ENCODE measurements at regions not wholly inside any gene's neighbourhood (a gene's known extent, or its start where the extent isn't known, plus 50 kb on each side); places are given as distances from the start of the nearest gene placed in this dataset.

DNA sequence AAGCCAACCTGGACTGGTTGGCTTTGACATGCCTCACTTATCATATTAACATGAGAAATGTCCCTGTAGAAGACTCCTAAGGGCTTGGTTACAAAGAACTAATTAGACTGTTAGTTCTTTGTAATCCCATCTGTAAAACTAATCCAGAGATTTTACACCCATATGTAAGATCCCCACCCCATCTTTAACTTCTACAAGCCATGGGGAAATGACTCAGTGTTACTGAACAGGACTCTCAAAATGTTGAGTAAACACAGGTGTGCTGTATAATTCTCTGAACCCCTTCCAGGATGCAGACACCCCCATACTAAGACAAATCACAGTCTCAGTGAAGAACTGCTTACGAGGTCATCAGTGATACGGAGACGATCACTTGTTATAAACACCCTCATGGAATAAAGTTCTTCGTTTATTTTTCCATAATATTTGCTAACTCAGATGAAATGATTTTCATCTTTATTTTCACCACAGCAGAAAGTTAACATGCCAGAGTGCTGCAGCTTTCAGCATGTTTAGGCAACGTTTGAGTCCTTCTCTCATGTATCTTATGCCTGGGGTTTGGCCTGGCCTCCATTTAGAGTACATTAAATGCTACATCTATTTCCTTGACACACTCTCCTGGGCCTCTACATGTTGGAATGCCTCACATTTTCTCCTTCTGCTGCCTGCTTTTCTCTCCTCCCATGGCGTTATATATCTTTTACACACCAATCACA lies 55.3 kb upstream of the LEKR1 start:
- Mint-ChIP-seq H3K36me3 (ENCODE audit: low read depth) (no peaks in the 10 kb centered on the region), H3K4me1 (no peaks in the 10 kb centered on the region), H3K27ac (no peak overlapping the region), H3K4me3 (no peak overlapping the region), H3K9me3 (no peaks in the 10 kb centered on the region), H3K27me3 (ENCODE audit: insufficient read depth, low read depth, poor library complexity) (no peaks in the 10 kb centered on the region)
- Histone ChIP-seq H3K36me3 (ENCODE audit: insufficient read depth) (no peaks in the 10 kb centered on the region), H3K4me1 (ENCODE audit: insufficient read depth) (no peaks in the 10 kb centered on the region), H3K4me2 (no peak overlapping the region), H3K27ac (ENCODE audit: low read depth) (no peak overlapping the region), H3K79me2 (replicated peaks; ENCODE audit: insufficient read depth) (no peaks in the 10 kb centered on the region), H3F3A (replicated peaks; ENCODE audit: low read depth) (no peaks in the 10 kb centered on the region), H3K9me2 (ENCODE audit: insufficient read depth) (no peaks in the 10 kb centered on the region; the same call in 1 of the 2 replicates), H3K4me3 (no peak overlapping the region), H2AFZ (no peak overlapping the region), H3K27me3 (ENCODE audit: insufficient read depth) (no peaks in the 10 kb centered on the region), H4K20me1 (replicated peaks; ENCODE audit: insufficient read depth) (no peaks in the 10 kb centered on the region)
- TF ChIP-seq POLR2AphosphoS5 (IDR thresholded peaks at IDR 0.05; ENCODE audit: low read depth) (no peak), ZNF114 (CRISPR knock-in tag; IDR thresholded peaks at IDR 0.05) (no peak), CTCF (conservative IDR thresholded peaks at IDR 0.05; ENCODE audit: low read depth in 2 of 2) (no peak), STAT1 (IDR thresholded peaks at IDR 0.05; ENCODE audit: unreplicated experiment) (no peak), EZH2 (IDR thresholded peaks at IDR 0.05; ENCODE audit: low read depth, unreplicated experiment) (no peak), JUNB (IDR thresholded peaks at IDR 0.05; ENCODE audit: unreplicated experiment) (no peak), CREB1 (CRISPR knock-in tag; IDR thresholded peaks at IDR 0.05; ENCODE audit: low read depth) (no peak), EZH2phosphoT487 (IDR thresholded peaks at IDR 0.05; ENCODE audit: unreplicated experiment) (no peak), NANOG (IDR thresholded peaks at IDR 0.05; ENCODE audit: borderline replicate concordance) (no peak), ZNF331 (CRISPR knock-in tag; IDR thresholded peaks at IDR 0.05; ENCODE audit: low read depth) (no peak)
- TF ChIP-seq, protein P1, sequence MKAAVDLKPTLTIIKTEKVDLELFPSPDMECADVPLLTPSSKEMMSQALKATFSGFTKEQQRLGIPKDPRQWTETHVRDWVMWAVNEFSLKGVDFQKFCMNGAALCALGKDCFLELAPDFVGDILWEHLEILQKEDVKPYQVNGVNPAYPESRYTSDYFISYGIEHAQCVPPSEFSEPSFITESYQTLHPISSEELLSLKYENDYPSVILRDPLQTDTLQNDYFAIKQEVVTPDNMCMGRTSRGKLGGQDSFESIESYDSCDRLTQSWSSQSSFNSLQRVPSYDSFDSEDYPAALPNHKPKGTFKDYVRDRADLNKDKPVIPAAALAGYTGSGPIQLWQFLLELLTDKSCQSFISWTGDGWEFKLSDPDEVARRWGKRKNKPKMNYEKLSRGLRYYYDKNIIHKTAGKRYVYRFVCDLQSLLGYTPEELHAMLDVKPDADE (IDR thresholded peaks at IDR 0.05): no peak
- TF ChIP-seq, protein P2, sequence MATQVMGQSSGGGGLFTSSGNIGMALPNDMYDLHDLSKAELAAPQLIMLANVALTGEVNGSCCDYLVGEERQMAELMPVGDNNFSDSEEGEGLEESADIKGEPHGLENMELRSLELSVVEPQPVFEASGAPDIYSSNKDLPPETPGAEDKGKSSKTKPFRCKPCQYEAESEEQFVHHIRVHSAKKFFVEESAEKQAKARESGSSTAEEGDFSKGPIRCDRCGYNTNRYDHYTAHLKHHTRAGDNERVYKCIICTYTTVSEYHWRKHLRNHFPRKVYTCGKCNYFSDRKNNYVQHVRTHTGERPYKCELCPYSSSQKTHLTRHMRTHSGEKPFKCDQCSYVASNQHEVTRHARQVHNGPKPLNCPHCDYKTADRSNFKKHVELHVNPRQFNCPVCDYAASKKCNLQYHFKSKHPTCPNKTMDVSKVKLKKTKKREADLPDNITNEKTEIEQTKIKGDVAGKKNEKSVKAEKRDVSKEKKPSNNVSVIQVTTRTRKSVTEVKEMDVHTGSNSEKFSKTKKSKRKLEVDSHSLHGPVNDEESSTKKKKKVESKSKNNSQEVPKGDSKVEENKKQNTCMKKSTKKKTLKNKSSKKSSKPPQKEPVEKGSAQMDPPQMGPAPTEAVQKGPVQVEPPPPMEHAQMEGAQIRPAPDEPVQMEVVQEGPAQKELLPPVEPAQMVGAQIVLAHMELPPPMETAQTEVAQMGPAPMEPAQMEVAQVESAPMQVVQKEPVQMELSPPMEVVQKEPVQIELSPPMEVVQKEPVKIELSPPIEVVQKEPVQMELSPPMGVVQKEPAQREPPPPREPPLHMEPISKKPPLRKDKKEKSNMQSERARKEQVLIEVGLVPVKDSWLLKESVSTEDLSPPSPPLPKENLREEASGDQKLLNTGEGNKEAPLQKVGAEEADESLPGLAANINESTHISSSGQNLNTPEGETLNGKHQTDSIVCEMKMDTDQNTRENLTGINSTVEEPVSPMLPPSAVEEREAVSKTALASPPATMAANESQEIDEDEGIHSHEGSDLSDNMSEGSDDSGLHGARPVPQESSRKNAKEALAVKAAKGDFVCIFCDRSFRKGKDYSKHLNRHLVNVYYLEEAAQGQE (IDR thresholded peaks at IDR 0.05; ENCODE audit: unreplicated experiment): no peak
- TF ChIP-seq, protein P3, sequence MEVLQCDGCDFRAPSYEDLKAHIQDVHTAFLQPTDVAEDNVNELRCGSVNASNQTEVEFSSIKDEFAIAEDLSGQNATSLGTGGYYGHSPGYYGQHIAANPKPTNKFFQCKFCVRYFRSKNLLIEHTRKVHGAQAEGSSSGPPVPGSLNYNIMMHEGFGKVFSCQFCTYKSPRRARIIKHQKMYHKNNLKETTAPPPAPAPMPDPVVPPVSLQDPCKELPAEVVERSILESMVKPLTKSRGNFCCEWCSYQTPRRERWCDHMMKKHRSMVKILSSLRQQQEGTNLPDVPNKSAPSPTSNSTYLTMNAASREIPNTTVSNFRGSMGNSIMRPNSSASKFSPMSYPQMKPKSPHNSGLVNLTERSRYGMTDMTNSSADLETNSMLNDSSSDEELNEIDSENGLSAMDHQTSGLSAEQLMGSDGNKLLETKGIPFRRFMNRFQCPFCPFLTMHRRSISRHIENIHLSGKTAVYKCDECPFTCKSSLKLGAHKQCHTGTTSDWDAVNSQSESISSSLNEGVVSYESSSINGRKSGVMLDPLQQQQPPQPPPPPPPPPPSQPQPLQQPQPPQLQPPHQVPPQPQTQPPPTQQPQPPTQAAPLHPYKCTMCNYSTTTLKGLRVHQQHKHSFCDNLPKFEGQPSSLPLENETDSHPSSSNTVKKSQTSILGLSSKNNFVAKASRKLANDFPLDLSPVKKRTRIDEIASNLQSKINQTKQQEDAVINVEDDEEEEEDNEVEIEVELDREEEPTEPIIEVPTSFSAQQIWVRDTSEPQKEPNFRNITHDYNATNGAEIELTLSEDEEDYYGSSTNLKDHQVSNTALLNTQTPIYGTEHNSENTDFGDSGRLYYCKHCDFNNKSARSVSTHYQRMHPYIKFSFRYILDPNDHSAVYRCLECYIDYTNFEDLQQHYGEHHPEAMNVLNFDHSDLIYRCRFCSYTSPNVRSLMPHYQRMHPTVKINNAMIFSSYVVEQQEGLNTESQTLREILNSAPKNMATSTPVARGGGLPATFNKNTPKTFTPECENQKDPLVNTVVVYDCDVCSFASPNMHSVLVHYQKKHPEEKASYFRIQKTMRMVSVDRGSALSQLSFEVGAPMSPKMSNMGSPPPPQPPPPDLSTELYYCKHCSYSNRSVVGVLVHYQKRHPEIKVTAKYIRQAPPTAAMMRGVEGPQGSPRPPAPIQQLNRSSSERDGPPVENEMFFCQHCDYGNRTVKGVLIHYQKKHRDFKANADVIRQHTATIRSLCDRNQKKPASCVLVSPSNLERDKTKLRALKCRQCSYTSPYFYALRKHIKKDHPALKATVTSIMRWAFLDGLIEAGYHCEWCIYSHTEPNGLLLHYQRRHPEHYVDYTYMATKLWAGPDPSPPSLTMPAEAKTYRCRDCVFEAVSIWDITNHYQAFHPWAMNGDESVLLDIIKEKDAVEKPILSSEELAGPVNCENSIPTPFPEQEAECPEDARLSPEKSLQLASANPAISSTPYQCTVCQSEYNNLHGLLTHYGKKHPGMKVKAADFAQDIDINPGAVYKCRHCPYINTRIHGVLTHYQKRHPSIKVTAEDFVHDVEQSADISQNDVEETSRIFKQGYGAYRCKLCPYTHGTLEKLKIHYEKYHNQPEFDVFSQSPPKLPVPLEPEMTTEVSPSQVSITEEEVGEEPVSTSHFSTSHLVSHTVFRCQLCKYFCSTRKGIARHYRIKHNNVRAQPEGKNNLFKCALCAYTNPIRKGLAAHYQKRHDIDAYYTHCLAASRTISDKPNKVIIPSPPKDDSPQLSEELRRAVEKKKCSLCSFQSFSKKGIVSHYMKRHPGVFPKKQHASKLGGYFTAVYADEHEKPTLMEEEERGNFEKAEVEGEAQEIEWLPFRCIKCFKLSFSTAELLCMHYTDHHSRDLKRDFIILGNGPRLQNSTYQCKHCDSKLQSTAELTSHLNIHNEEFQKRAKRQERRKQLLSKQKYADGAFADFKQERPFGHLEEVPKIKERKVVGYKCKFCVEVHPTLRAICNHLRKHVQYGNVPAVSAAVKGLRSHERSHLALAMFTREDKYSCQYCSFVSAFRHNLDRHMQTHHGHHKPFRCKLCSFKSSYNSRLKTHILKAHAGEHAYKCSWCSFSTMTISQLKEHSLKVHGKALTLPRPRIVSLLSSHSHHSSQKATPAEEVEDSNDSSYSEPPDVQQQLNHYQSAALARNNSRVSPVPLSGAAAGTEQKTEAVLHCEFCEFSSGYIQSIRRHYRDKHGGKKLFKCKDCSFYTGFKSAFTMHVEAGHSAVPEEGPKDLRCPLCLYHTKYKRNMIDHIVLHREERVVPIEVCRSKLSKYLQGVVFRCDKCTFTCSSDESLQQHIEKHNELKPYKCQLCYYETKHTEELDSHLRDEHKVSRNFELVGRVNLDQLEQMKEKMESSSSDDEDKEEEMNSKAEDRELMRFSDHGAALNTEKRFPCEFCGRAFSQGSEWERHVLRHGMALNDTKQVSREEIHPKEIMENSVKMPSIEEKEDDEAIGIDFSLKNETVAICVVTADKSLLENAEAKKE (CRISPR knock-in tag; IDR thresholded peaks at IDR 0.05): no peak
- no peak for DNase-seq (ENCODE audit: low spot score)
- ATAC-seq: no peak

All from GM23338 (cell line).